ENCODE measurements at regions not wholly inside any gene's neighbourhood (a gene's known extent, or its start where the extent isn't known, plus 50 kb on each side); places are given as distances from the start of the nearest gene placed in this dataset.
"Not testable (repeated sequence)": the region's sequence is repeated elsewhere in the genome, so short reads cannot be mapped to it uniquely, and the experiment has no call there.

- DNase-seq = peak; percentile 29
Measured at GRCh38 chr18:1585881-1586488, 681.3 kb downstream of the ADCYAP1 start.

- DNase-seq = no peak
Measured at GRCh38 chr18:1593091-1593490, 688.4 kb downstream of the ADCYAP1 start.

- DNase-seq = no peak
Measured at GRCh38 chr18:1595195-1595594, 690.5 kb downstream of the ADCYAP1 start.

- DNase-seq = no peak
Measured at GRCh38 chr18:1599196-1599595, 694.5 kb downstream of the ADCYAP1 start.

DNA sequence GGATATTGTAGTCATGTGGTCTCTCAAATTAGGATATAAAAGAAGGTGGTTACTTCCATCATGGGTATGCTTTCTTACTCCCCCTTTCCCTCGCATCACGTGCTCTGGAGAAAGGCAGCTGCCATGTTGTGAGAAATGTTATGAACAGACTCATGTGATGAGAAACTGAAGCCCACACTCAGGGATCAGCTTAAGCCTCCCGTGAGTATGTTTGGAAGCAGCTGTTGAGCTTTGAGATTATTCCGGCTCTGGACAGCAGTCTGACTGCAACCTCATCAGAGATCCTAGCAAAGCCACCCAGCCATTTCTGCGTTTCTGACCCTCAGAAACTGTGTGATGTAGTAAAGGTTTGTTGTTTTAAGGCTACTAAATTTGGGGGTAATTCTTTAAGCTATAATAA lies 700.1 kb downstream of the ADCYAP1 start:
- DNase-seq = no peak

DNA sequence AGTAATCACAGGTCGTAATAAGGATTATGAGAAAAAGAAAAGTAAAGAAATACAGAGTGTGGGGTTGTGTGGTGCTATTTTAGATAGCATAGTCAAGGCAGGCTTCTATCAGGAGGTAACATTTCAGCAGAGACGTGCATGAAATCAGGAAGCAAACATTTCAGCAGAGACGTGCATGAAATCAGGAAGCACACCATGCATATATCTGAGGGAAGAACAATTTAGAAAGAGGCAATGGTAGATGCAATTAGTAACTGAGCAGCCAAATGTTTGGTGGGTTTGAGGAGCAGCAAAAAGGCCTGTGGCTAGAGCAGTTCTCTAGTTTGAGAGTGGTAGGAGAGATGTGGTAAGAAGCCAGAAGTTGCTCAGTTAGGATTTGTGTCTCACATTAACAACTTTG lies 713.7 kb downstream of the ADCYAP1 start:
- DNase-seq = no peak

- no peak for DNase-seq
Measured at GRCh38 chr18:1619507-1619906, 714.8 kb downstream of the ADCYAP1 start.

DNA sequence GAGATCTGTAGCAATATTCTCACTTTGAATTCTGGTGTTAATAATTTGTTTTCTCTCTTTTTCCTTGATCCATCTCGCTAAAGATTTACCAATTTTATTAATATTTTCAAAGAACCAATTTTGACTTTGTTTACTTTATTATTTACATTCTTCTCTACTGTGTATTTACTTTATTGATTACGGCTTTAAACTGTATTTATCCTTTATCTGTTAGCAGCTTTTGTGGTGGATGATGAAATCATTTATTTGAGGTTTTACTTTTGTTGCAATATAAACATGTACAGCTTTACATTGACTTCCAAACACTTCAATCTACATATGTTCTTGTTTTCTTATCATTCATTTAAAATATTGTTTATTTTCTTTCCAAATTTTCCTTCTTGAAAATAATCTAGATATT lies 719.9 kb downstream of the ADCYAP1 start:
- no peak for DNase-seq

DNA sequence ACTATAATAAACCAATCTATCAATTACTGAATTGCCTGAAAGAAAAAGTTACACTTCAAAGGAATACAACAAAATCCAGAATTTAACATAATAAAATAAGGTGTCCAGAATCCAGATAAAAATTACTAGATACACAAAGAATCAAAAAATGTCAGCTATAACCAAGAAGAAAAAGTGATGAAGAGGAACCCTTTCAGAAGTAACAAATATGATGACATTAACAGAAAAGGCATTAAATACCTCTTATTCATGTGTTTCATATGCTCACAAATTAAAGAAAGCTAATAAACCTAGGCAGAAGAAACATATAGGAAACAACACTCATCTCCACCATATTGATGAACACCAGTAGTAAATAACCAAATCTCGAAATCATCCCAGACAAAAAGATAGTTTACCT lies 722.8 kb downstream of the ADCYAP1 start:
- no peak for DNase-seq

- no peak for DNase-seq
Measured at GRCh38 chr18:1648712-1649111, 744.0 kb downstream of the ADCYAP1 start.

DNA sequence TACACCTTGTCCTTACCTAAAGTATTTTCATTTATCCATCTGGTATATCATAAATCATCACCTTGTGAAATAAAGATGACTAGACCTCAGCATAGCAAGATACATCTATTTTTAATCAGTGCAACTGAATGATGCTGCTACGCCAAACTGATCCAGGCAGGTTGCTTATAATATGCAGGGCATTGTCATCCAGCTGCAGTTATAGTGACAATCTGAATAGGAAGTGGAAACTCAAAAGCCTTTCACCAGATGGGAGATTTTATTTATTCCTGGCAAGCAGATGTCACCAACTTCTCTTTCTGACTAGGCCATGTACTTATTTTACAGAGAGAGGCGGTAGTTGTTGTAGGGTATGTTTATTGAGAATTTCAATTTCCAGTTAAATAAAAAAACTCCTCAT lies 747.3 kb downstream of the ADCYAP1 start:
- no peak for DNase-seq

- DNase-seq = peak; percentile 2
Measured at GRCh38 chr18:1653873-1654272, 749.2 kb downstream of the ADCYAP1 start.

- DNase-seq = no peak
Measured at GRCh38 chr18:1657876-1658275, 753.2 kb downstream of the ADCYAP1 start.

- DNase-seq = no peak
Measured at GRCh38 chr18:1658908-1659566, 754.4 kb downstream of the ADCYAP1 start.

DNA sequence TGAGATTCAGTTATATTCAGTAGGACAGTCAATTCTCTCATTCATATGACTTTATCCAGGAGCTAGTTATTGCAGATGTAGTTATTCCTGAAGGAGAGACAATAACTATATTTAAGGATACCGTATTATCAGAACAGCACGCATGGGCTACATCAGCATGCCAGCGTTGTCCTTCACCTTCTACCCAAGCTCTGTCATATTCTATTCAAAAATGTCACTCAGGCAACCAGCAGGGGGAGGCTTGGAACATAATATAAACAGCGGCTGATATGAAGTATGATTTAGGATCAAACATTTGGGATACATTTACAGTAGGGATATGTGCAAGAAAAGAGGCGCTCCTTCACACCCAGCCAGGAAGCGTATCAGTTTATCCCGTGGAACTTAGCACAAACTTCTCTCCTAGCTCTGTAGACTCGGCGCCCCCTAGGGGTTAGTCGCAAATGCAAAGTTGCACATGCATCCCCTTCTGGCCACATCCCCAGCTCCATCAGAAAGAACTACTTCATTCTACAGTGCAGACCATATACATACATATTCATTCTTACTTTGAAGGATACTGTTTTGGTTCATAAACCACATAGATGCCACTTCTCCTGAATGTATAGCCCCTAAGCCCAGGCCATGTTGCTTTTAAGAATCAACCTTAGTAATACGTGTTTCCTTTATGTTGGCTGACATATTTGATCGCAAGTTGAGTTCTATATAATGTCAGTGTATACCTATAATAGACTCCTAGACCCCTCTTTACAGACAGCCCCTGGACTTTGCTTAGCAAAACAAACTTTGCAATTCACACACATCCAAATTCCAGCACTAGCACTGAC lies 759.4 kb downstream of the ADCYAP1 start:
- peak; percentile 23 for DNase-seq

- no peak for DNase-seq
Measured at GRCh38 chr18:1665079-1665478, 760.4 kb downstream of the ADCYAP1 start.

DNA sequence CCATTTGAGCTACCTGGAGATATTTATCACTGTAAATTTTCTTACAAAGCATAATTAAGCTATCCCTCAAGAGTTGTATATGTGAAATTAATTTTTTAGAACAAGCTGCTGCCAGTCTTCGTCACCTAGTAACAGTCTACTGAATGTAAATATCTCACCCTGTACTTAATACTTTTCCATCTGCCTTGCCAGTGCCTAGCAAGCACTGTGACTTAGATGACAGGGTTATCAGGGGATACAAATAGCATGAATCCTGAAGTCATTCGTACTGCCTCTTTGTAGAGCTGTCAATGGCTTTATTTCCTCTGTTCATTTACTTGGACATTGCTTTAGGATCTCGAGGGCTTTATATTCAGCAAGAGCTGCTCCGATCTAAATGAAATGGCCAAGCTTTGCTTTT lies 763.6 kb downstream of the ADCYAP1 start:
- DNase-seq = no peak

GRCh38 chr18:1671710-1672109 lies 767.0 kb downstream of the ADCYAP1 start:
- not testable (repeated sequence) for DNase-seq

DNA sequence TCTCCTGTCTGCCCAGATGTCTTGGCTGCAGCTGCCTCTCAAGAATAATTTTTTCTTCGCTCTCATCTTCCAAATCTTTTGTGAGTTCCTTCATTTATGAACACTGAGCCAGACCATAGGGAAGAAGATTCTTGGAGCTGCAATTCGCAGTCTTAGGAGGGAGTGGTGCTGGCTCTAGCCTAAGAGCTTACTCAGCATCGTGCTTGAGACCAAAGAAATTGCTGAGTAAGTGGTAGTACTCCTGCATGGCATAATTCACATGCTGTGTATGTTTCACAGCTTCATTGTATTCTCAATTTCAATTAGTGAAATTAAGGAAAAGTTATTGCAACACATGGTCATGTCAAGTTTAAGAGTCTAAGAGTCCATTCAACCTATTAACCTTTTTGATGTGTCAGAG lies 771.7 kb downstream of the ADCYAP1 start:
- no peak for DNase-seq

DNA sequence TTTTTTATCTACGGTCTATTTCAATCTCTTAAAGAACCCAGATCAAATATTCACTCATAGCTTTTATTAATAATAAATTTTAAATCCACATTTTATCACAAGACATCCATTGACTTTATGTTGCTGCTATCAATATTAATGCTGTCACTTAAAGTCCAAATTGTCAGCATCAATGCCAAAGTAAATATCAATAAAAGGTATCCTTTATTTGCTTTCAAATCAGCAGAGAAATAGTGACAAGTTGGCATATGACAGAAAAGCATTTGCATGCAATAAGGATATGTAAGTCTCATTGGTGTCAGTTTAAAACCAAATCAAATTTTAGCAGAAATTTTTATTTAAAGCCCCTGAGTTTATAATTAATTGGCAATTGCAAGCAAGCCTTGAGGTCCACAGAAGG lies 775.4 kb downstream of the ADCYAP1 start:
- no peak for DNase-seq

- DNase-seq = no peak
Measured at GRCh38 chr18:1691863-1692262, 787.2 kb downstream of the ADCYAP1 start.

DNA sequence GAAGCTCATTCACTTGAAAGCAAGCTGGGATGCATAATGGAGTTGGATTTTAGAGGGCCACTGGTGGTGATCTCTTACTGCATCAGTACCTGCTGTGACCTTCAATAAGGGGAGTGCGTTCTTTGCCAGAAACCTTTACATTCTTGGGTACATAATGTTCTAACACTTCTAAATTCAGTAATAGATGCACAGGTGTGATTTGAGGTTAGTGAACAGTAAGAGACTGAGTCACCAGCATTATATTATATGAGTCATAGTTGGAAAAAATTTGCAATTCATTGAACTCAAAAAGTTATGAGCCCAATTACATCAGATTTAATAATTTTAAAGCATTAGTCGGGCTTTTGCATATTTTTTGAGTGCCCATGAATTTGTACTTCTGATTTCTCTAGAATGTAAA lies 803.3 kb downstream of the ADCYAP1 start:
- DNase-seq = no peak

DNA sequence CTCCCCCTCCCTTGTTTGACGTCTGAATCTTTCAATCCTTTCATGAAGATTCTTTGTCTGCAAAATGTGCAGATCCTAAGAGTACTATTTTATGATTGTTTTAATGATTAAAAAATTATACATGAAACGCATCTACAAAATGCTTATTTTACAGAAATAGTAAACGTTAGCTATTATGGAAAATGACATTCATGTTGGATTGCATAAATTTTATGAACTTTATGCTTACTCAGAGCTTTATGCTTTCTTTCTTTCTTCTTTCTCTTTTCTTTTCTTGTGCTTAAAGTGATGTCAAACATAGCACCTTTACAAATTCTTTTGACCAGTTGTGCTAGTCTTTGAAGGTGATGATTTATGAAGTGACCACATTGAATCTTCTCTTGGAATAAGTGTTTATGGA lies 805.4 kb downstream of the ADCYAP1 start:
- DNase-seq = no peak

DNA sequence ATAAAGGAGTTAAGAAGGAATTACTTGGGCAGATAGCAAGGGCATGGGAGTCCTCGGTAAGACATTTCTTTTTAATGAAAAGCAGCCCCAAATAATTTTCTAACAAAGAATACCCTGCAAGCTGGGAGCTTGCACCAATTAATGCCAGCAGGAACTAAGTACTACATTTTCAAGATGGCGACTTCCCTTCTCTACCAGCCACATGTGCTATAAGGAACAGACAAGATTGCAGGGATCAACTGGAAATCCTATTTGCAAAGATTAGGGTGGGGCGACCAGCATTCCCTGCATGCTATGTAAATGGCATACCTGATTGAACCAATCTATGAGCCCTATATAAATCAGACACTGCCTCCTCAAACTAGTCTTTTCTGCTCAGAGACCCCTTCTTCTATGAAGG lies 827.5 kb downstream of the ADCYAP1 start:
- no peak for DNase-seq

Measured in fibroblast of skin of right biceps (primary cell).